Stimulated activated CD8-positive, alpha-beta memory T cell treated with anti-CD3 and anti-CD28 coated beads, Interleukin-7, amount 100 ng/mL, for 1 hour (primary cell): ENCODE measurements at regions not wholly inside any gene's neighbourhood (a gene's known extent, or its start where the extent isn't known, plus 50 kb on each side); places are given as distances from the start of the nearest gene placed in this dataset.
"Not testable (repeated sequence)": the region's sequence is repeated elsewhere in the genome, so short reads cannot be mapped to it uniquely, and the experiment has no call there.

Source experiments
- DNase-seq, 2 donors: peaks; one replicate each; pipeline ENCODE4 v3.0.0-alpha.2; 2020; ENCODE audit warnings: low read depth in 2 of 2

DNA sequence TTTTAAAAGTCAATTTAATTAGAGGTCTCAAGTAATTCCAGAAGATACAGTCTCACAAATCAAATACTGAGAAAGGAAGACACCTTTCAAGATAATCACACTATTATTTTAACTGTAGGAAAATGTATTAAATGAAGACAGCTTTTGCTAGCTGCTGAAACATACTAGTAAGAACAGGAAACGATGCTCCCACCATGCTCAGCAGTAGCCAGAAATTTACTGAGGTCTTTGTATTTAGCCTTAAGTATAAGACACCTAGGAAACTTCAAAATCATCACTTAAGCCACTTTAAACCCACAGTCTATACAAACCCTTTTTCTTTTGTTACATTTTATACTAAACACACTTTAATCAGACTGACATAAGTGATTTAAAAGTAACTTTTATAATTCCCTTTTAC lies 72.7 kb upstream of the NPIPB12 start:
- DNase-seq: not testable (repeated sequence)

DNA sequence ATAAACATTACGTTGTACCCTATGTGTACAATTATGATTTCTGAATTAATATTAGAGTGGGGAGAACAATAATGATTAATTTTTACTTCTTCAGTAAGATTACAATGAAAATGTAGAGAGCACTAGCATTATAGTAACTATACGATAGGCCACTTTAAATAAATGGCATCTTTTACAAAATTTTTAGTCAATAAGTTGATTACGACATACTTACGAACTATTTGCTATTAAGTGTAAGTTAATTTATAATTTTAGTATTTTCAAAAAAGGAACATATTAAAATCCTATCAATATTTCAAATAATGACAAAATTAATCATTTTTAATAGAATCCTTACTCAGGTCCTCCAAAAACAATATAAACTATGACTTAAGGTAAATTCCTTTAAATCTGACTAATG lies 75.6 kb upstream of the NPIPB12 start:
- DNase-seq: not testable (repeated sequence)

DNA sequence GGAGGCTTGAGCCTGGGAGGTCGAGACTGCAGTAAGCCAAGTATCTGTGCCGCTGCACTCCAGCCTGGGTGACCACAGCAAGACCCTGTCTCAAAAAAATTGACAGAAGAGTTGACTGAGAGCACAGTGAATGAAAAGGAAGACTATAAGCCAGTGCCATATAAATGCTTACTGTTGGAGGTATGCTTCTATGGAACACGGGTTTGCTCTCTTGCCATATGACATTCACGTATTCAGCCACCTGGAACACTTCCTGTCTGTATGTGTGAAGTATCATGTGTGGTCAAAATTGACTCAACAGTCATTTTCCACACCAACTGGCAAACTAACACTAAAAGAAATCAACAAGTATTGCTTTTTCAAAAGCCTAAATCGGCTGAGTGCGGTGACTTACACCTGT lies 71.1 kb upstream of the SPN start:
- DNase-seq: not testable (repeated sequence)

DNA sequence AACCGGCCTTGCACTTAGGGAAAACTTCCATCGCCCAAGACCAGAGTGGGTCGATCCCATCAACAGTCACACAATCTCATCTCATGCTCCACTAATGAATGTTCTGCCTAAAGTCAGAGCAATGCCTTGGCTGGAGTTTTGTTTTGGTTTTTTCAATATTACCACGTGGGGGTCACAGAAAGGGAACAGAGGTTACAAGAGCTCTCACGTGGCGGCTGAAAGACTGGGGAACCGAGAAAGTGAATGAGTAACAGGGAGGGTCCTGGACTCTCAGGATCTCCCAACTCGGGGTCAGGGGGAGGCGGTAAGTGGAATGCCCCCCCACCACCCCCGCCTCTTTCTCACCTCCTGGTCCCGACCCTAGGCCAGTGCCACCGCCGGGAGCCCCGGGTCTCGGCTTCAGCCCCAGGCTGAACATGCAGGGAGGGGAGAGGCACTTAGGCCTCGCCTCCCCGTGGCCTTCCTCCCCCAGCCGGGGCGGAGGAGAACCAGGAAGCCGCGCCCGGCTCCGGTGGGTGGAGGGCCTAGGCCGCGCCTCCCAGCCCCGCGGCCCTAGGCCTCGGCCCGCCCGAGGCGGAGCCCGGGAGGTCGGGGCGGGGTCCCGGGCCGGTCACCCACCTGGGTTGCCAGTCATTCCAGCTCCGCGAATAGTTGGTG lies 68.7 kb upstream of the SPN start:
- not testable (repeated sequence) for DNase-seq

DNA sequence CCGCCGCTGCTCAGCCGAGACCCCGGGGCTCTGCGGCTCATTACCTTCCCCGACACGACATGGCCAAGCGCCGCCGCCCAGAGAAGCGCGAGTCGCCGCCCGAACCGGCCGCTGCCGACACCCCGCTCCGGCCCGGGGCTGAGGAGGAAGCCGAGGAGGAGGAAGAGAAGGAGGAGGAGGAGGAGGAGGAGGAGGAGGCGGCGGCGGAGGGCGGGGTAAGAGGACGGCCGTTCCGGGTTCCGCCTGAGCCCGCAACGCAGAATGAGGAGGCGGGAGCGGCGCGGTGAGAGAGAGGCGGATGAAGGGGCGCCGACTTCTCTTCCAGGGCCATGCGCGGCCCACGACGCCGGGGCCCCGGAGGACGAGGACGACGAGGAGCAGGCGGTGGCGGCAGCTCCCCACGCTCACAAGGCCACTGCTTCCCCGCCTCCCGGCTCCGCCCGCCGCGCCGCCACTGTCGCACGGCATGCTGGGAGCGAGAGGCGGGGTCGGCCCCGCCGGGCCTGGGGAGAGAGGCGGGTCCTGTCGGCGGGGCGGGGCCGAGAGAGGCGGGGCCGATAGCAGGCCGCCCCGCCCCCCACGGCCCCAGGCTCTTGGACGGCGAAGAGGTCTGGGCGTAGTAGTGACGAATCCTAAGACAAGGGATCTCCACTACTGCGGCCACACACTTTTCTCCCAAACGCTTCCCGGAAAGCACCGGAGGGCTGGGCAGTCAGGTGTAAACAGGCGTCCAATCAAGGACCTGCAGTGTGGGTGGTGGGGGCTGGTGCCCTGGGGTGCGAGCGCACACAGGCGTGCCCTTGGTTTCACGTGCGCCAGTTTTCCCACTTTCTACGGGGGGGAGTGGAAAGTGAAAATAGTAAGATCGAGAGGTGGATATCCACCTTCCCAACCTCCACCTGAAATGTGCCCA lies 67.9 kb upstream of the SPN start:
- peak; percentile 79 to 81 for DNase-seq

DNA sequence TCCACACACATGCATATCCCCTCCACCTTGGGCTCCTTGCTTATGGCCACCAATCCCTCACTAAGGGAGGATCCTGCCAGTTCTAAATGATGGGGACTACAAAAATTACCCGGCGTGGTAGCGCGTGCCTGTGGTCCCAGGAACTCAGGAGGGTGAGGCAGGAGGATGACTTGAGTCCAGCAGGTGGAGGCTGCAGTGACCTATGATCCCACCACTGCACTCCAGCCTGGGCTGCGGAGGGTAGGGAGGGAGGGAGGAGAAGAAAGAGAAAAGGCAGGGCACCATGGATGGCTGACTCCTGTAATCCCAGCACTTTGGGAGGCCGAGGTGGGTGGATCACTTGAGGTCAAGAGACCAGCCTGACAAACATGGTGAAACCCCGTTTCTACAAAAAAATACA lies 66.0 kb upstream of the SPN start:
- DNase-seq: not testable (repeated sequence)

DNA sequence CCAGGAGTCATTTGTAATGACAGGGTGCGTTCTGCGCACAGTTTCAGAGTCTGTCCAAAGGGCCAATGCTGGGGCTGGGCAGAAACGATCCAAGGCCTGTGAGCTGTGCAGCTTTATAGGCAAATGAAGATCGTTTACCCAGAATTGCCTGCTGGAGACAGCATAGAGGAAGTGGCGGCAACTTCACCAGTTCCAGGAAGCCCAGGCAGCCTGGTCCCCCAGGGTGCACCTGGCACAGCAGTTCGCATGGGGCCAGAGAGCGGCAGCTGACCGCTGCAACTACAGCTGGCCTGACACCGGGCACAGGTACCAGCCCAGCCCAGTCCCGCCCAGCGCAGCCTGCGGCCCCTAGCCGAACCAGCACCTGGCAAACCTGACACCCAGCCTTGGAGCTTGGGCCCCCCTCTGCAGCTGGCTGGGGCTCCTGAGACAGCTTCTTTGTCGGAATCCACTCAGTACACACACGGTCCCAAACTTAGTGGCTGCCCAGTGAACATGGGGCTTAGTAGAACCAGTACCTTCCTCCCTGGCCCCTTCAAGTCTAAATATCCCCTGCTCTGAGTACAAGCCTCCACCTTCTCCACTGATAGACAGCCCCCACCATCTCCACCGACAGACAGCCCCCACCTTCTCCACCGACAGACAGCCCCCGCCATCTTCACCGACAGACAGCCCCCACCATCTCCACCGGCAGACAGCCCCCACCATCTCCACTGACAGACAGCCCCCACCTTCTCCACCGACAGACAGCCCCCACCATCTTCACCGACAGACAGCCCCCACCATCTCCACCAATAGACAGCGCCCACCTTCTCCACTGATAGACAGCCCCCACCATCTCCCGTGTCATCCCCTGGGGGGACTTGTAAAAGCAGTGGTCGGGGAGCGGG lies 62.7 kb upstream of the SPN start:
- peak in 1 of 2 donors; percentile 6 for DNase-seq

DNA sequence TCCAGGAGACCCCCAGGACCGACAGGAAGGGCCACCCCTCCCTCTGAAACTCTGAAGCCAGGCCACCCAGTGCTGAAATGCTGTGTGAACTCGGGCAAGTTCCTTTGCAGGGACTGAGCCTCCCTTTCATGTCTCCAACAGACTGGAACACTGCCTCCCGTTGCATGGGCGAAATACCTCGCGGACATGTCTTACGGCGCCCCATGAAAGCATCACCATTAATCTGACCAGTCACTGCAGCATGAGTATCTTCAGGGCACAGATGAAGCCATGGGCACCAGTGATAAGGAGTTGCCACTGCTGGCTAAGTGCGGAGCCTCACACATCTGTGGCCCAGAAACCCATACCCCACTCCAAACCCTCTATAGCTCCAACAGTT lies 60.8 kb upstream of the SPN start:
- not testable (repeated sequence) for DNase-seq

DNA sequence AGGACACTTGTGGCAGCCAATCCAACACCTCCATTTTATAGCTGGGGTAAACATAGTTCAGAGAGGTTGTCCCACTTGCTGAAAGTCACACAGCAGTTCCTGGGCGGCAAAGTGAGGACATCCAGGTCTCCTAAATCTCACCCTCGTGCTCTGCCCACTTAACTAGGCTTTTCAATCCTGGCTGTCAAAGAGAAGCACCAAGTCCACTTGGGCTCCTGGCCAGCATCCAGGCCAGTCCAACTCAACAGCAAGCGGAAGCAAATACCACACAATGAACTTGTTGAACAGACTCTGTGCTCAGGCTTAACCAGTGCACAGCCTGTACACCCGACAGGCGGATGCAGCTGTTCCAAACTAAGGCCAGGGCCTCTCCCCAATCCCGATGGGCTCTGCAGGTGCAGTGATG lies 60.4 kb upstream of the SPN start:
- not testable (repeated sequence) for DNase-seq

DNA sequence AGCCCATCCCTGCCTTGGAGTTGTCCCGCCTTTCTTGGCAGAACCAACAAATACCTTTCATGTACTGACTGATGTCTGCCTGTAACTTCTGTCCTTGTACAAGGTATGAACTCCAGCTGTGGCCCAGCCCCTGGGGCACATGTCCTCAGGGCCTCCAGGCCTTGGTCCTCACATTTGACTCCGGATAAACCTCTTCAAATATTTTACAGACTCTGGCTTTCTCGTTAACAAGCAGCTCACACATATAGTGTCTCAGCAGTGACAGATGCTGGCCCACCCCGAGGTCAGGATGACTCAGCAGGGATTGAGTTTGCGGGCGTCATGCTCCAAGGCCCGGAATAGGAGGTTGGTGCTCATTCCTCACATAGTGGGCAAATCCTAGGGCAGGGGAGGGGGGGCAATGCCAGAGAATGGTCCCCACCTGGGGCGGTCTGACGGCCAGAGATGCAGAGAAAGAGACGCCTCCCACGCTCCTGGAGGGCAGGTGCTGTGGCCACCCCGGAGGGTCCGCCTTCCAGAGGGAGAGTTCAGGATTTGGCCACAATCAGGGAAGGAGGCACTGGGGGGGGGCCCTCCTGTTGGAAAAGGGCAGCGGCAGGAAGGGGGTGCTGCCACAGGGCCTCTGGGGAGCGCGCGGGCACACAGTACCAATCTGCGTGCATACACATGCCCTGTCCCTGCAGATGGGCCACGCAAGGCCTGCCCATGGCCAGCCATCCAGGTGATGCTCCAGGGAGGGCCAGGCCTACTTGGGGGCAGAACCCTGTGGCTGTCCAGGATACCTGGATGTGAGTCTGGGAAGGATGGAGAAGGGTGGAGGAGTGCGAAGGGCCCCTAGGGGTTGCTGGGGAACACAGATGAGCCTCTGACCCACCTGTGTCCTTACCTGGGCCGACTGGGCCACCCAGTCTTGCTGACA lies 58.2 kb upstream of the SPN start:
- not testable (repeated sequence) for DNase-seq

DNA sequence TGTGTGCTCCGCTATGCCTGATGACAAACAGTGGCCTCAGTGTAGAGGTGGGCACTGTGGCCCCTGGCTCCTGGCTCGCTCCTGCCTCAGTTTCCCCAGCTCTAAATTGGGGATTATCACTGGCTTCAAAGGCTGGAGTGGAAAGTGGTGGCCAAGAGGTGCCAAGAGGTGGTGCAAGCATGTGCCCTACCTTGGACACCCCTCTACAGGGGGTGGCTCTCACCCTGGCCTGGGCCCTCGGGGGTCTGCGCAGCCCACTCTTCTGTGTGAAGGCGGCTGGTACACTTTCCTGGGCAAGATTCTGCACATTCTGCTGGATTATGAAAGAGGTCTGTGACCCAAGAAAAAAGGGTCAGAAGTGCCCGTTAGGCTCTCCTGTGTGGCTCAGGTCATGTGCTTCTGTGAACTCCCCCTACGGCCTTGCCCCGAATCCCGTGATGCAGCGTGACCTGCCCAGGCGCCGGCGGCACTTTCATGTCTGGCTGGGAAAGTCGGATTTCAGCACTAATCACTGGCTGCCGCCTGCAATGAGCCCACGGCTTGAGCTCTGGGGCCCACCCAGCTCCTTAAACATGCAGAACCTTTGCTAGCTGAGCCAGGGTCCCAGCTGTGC lies 57.3 kb upstream of the SPN start:
- not testable (repeated sequence) for DNase-seq

DNA sequence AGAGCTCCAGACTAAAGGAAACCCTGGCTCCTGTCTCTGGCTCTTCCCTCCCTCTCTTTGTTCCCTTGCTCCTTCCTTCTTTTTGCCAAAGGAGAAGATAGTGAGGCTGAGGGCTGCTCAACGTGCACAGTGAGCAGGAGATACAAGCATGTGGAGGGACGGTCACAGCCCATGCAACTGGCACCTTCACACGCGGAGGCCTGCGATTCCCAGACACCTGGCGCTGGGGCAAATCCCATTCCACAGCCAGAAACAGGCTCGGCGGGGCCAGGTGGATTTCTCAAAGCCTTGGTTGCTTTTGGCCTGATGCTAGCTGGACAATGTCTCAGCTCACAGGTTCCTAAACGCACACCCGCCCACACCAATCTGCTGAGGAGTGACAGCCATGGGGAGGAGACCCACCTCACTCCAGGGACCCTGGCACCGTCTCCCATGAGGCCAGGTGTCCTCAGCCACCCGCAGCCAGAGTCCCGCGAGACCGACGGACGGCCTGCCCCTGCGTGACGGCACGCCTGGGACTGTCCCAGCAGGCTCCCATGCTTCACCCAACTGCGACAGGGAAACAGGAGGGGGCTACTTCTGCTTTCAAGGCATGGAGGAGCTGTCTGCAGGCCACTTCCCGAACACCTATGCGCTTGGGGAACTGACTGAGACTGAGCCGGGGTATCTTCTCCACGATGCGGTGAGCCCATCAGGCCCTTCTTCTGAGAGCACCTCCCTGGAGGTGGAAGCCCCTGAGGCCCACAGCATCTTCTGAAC lies 56.2 kb upstream of the SPN start:
- not testable (repeated sequence) for DNase-seq

DNA sequence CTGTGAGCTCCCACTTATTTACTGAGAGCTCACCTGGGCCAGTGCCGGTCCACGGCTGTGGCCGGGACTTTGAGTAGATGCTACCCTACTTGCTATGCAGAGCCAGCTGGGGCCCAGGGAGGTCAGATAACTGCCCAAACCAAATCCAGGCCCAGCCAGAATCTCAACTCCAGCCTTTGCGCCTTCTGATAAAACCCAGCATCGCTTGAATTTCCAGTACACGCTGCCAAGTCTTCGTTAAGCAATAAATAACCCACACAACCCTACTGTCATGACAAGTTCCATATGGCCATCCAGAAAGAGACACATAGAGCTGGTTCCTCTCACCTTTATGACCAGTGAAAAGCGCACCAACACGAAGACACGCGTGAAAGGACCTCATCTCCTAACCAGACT lies 55.6 kb upstream of the SPN start:
- not testable (repeated sequence) for DNase-seq

DNA sequence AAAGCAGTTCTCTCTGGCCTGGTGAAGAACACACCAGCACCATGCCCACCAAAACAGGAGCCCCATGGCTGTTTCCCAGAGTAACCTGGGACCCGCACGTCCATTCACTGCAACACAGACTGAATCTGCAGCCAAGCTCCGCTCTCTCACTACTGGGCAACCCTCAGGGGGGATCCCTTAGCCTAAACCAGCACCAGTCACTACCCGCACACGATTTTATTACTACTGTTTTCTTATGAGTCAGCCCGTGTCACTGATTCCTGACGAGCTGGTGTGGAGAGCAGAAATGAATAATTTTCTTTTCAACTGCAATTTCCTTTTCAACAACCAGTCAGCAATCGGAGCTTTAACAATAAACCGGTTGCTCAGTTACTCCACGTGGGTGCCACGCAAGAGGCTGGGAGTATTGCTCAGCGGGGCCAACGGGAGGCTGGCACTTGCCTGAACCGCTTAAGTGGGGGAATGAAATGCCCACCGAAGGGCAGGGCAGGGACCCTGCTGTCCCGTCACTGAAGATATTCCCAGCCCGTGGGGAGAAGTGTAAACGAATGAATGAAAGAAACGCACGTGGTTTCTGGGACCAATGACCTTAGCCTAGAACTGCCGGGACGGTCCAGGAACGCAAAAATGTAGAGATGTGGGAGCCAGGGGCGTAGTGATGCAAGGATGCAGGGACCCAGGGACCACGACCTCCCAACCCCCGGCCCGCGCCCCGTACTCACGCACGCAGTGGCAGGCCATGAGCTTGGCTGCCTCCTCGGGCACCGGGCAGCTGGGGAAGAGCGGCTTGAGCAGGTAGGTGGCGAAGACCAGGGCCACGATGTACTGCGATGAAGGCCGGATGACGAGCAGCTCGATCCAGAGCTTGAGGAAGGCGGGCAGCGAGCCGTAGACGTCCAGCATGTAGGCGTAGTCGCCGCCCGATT lies 50.4 kb upstream of the SPN start:
- DNase-seq: not testable (repeated sequence)
